22Rv1 (cell line): ENCODE measurements at regions not wholly inside any gene's neighbourhood (a gene's known extent, or its start where the extent isn't known, plus 50 kb on each side); places are given as distances from the start of the nearest gene placed in this dataset.

ENCODE experiments used
- H3K27ac ChIP-seq: fragments of 450-650 bp; 2 replicates; pipeline ENCODE4 v1.5.1; 2017
- CTCF ChIP-seq: fragments of 450-650 bp; IDR thresholded peaks from 2 replicates; pipeline ENCODE4 v1.5.1; 2017; ENCODE audit warnings: mild to moderate bottlenecking
- ZFX ChIP-seq: fragments of 450-650 bp; IDR thresholded peaks from 2 replicates; pipeline ENCODE4 v1.6.1; 2017; ENCODE audit warnings: antibody characterized with exemption, borderline replicate concordance

GRCh38 chr17:45679426-45679825, 104.7 kb upstream of the CRHR1 start:
- H3K27ac ChIP-seq, result no peak overlapping the region
- TF ChIP-seq CTCF (no peak), ZFX (no peak)

- H3K27ac ChIP-seq, result no peak overlapping the region
- no peak for TF ChIP-seq CTCF
- no peak for TF ChIP-seq ZFX
Measured at GRCh38 chr17:45680360-45680759, 103.8 kb upstream of the CRHR1 start.

GRCh38 chr17:45681706-45682105, 102.4 kb upstream of the CRHR1 start:
- no peak overlapping the region for H3K27ac ChIP-seq
- TF ChIP-seq CTCF, result no peak
- TF ChIP-seq ZFX, result no peak

- H3K27ac ChIP-seq, result no peak overlapping the region
- TF ChIP-seq ZFX, result no peak
- no peak for TF ChIP-seq CTCF
Measured at GRCh38 chr17:45686250-45686649, 97.9 kb upstream of the CRHR1 start.

- no peak for TF ChIP-seq CTCF
- no peak for TF ChIP-seq ZFX
- no peak overlapping the region for H3K27ac ChIP-seq
Measured at GRCh38 chr17:45687594-45687993, 96.5 kb upstream of the CRHR1 start.

GRCh38 chr17:45688353-45688752, 95.8 kb upstream of the CRHR1 start:
- no peak overlapping the region for H3K27ac ChIP-seq
- TF ChIP-seq ZFX, result no peak
- no peak for TF ChIP-seq CTCF

- TF ChIP-seq CTCF (no peak), ZFX (no peak)
- no peak overlapping the region for H3K27ac ChIP-seq
Measured at GRCh38 chr17:45688820-45689219, 95.3 kb upstream of the CRHR1 start.
